Islet of Langerhans (tissue), 1 donor: ENCODE measurements at regions not wholly inside any gene's neighbourhood (a gene's known extent, or its start where the extent isn't known, plus 50 kb on each side); places are given as distances from the start of the nearest gene placed in this dataset.
A peak's percentile ranks its signal among the peaks of the same experiment; 100 is the strongest.

Source experiments
- FAIRE-seq: peaks from one replicate; lab custom pipeline; 2011; peaks lifted over from hg19 to GRCh38; lab: Jason Lieb, UNC

DNA sequence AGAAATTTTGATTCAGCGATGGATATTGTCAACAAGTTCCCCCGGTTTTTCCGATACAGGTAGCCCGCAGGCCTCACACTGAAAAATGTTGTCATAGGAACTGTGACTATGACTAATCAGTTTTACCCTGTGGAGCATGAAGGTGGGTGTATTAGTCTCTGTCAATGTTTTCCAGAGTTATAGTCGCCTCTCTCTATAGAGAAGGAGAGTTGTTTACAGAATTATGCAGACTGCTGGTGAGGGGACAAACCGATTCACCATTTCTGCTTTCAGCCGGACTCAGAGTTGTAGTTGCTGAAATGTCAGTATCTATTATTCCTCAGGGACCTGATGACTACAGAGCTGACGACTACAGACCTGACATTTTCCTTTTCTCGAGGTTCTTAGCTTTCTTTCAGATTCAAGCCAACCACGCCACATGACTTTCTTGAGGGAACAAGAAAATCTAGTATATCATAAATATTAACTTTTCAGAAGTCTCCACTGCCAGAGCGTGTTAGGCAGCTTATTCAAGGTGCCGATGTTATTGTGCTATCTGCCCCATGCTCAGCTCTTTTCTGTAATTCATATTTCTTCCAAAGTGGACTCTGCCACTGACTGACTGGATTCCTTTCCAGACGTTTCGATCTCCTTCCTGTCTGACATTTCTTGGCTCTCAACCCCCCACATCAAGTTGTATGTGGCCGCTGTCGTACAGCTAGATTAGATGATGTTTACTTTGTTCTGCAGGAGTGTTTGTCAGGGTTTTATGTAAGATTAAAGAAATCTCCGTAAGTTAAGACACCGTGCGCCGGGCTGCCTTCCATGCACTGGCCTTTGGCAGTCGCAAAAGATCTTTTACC lies 178.1 kb downstream of the FGF1 start:
- FAIRE-seq, result peak; percentile 93

DNA sequence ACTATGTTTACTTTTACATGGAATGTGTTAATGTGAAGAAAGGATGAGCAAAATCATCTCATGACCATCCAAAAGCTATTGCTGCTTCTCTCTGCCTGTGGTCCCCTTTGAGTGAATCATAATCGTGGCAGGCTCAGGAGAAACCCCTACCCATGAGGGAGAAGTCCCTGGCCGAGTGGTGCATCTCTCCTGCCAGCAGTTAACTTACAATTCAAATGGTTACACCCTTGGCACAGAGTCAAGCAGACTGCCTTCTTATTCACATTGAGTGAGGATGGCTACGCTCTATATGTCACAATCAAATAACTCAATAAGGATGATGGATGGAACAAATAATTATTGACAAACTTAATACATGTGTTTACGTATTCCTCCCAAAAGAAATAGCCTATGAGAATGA lies 179.1 kb downstream of the FGF1 start:
- FAIRE-seq, result no peak

GRCh38 chr5:142506046-142506445 lies 179.8 kb downstream of the FGF1 start:
- no peak for FAIRE-seq

GRCh38 chr5:142501890-142502289 lies 177.1 kb upstream of the SPRY4 start:
- FAIRE-seq, result no peak

- no peak for FAIRE-seq
Measured at GRCh38 chr5:142500227-142500905, 175.5 kb upstream of the SPRY4 start.

- FAIRE-seq, result no peak
Measured at GRCh38 chr5:142499591-142500226, 174.9 kb upstream of the SPRY4 start.

DNA sequence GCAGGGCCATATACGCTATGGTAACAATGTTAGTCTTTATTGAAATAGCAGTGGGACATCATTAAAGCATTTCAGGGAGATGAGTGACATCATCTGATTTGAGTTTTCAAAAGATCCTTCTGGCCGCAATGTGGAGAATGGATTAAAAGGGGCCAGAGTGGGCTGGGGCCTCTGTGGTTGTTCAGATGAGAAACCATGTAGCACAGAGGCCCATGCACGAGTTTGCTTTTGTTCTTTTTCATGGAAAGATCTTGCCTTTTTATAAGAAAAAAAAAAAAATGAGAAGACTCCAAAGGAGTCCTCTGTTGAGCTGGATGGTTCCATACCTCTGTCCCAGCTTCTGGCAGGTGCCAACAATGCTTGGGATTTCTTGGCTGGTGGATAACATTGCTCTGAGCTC lies 173.5 kb upstream of the SPRY4 start:
- no peak for FAIRE-seq

- FAIRE-seq, result no peak
Measured at GRCh38 chr5:142495531-142495930, 170.7 kb upstream of the SPRY4 start.

DNA sequence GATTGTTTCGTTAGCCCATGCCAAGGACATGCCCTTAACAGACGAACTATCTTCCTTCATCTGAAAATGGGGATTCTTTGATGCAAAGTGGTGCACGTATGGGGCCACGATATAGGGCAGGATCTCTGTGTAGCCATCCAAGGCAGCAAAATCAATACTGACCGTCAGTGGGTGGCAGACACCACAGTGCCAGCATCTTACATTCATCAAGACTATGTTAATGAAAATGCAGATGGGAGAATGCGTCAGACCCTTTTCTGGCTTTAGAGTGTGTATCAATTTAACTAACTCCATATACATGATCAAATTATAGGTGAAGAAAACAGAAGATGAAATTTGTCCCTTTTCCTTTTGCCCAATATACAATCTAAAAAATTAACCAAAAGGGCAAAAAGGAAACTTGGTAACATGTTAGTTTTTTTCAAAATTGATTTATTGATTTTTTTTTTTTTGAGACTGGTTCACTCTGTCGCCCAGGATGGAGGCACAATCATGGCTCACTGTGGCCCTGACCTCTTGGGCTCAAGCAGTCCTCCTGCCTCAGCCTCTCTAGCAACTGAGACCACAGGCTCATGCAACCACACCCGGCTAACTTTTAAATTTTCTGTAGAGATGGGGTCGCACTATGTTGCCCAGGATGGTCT lies 169.2 kb upstream of the SPRY4 start:
- FAIRE-seq, result no peak

DNA sequence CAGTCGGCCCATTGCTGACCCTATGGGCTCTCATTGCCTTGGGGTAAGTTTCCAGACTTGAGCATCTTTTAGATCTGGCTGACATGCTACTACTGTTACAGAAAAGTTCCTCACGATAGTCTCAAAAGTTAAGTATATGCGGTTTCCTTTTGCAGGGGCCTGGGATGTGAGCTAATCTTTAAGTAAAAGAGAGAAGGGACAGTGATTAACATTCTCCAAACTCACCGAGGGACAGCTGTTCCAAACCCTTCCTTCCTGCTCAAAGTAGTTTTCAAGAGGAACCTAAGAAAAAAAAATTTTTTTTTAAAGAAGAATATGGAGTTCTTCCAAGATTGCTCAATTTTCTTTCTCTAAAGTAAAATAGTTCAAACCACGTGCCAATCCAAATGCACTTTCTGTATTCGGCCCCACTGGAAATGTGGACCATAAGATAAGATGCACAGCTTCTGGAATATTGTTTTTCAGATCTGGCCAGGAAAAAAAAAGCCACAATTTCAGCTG lies 168.0 kb upstream of the SPRY4 start:
- FAIRE-seq, result no peak

DNA sequence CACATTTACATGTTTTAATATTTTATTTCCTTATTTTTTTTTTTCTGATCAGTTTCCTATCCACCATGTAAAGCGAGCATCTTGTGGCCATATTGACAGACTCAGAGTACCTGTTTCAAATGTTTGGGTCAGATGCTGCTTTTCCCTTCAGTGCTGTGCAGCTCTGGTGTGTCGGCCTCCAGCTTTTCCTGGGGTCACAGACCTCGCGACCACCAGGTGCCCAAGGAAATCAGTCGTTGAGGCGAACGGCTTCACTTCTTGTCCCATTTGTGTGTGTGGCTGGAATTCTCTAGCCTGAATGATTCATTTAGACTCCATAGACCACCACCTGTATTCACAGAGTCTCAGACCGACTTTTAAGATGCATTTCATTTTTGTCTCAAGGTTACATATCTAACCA lies 166.9 kb upstream of the SPRY4 start:
- FAIRE-seq, result no peak

GRCh38 chr5:142491270-142491669 lies 166.4 kb upstream of the SPRY4 start:
- no peak for FAIRE-seq

- FAIRE-seq, result no peak
Measured at GRCh38 chr5:142486581-142486980, 161.8 kb upstream of the SPRY4 start.

GRCh38 chr5:142486020-142486419 lies 161.2 kb upstream of the SPRY4 start:
- no peak for FAIRE-seq

- FAIRE-seq, result no peak
Measured at GRCh38 chr5:142484821-142485387, 160.1 kb upstream of the SPRY4 start.

GRCh38 chr5:142482207-142482606 lies 157.4 kb upstream of the SPRY4 start:
- FAIRE-seq, result no peak

DNA sequence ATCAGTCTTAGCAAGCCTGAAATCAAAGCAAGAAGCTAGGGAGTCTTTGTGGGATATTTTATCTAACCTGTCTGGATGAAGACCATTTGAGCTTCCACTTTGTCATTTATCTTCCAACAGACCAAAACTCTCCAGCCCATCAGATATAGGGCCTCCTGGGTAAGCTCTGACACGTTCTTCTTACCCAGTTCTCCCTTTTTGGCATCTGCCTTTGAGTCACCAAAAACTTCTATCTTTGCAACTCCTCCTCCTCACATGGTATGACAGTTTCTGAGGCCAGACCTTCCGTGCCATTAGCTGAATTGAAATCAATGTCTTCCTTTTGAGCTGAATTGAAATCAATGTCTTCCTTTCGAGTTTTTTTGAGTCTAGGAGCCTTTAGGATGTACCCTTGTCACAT lies 156.6 kb upstream of the SPRY4 start:
- no peak for FAIRE-seq

- no peak for FAIRE-seq
Measured at GRCh38 chr5:142479854-142480519, 155.2 kb upstream of the SPRY4 start.

- no peak for FAIRE-seq
Measured at GRCh38 chr5:142479150-142479549, 154.3 kb upstream of the SPRY4 start.

GRCh38 chr5:142478113-142478512 lies 153.3 kb upstream of the SPRY4 start:
- no peak for FAIRE-seq

DNA sequence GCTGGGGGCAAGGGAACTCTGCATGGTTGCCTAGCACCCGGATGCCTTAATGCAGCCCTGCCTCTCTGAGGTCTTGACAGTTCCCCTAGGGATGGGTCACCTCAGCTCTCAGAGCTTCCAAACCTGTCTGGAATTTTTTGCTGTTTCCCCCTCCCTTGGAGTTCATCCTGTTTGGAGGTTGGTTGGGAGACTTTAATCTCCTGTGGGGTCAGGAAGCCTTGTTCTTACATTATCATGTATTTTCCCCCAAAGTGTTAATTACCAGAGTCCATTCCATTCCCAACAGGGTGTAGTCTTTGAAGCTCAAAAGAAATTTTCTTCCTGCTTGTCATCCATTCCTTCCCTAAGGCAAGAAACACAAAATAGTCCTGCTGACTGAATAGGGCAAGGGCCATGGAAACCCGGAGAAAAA lies 150.3 kb upstream of the SPRY4 start:
- FAIRE-seq, result no peak
